H7 (cell line): ENCODE measurements at regions not wholly inside any gene's neighbourhood (a gene's known extent, or its start where the extent isn't known, plus 50 kb on each side); places are given as distances from the start of the nearest gene placed in this dataset.
A peak's percentile ranks its signal among the peaks of the same experiment; 100 is the strongest.

ENCODE experiments used
- DNase-seq: peaks from one replicate; pipeline ENCODE4 v3.0.0; 2012
- H3K27me3 ChIP-seq: 2 replicates; pipeline ENCODE4 v1.6.0; 2011; ENCODE audit warnings: mild to moderate bottlenecking, low read length; ENCODE audit not compliant: control insufficient read depth, insufficient read depth
- H3K36me3 ChIP-seq: replicated peaks from 2 replicates; pipeline ENCODE4 v1.5.1; 2011; ENCODE audit warnings: low read length; ENCODE audit not compliant: control insufficient read depth, insufficient read depth
- H3K4me3 ChIP-seq: 2 replicates; pipeline ENCODE4 v1.5.1; 2011; ENCODE audit warnings: low read depth, mild to moderate bottlenecking, control low read depth, low read length, moderate library complexity; ENCODE audit not compliant: insufficient read depth

GRCh38 chr6:40268166-40268565, 319.0 kb downstream of the LRFN2 start:
- Histone ChIP-seq H3K36me3 (no peaks in the 10 kb centered on the region), H3K4me3 (no peak overlapping the region), H3K27me3 (no peaks in the 10 kb centered on the region)
- DNase-seq = no peak

GRCh38 chr6:40265615-40266014, 321.5 kb downstream of the LRFN2 start:
- Histone ChIP-seq H3K27me3 (no peaks in the 10 kb centered on the region), H3K36me3 (no peaks in the 10 kb centered on the region), H3K4me3 (no peak overlapping the region)
- no peak for DNase-seq

GRCh38 chr6:40263970-40264369, 323.2 kb downstream of the LRFN2 start:
- no peaks in the 10 kb centered on the region for H3K36me3 ChIP-seq
- DNase-seq = no peak
- H3K4me3 ChIP-seq = no peak overlapping the region
- H3K27me3 ChIP-seq = no peaks in the 10 kb centered on the region

- H3K27me3 ChIP-seq = no peaks in the 10 kb centered on the region
- no peaks in the 10 kb centered on the region for H3K36me3 ChIP-seq
- H3K4me3 ChIP-seq = no peak overlapping the region
- DNase-seq = no peak
These were observed 324.8 kb downstream of the LRFN2 start for GRCh38 chr6:40262363-40262762.

- Histone ChIP-seq H3K4me3 (no peak overlapping the region), H3K27me3 (no peaks in the 10 kb centered on the region; the same call in 1 of the 2 replicates), H3K36me3 (no peaks in the 10 kb centered on the region)
- DNase-seq = no peak
These were observed 324.3 kb upstream of the MOCS1 start for GRCh38 chr6:40258531-40258930.

- no peak for DNase-seq
- no peaks in the 10 kb centered on the region for H3K36me3 ChIP-seq
- no peak overlapping the region for H3K4me3 ChIP-seq
- no peaks in the 10 kb centered on the region; the same call in 1 of the 2 replicates for H3K27me3 ChIP-seq
These were observed 322.6 kb upstream of the MOCS1 start for GRCh38 chr6:40256831-40257230.

GRCh38 chr6:40256224-40256623, 322.0 kb upstream of the MOCS1 start:
- no peak overlapping the region for H3K4me3 ChIP-seq
- no peaks in the 10 kb centered on the region; the same call in 1 of the 2 replicates for H3K27me3 ChIP-seq
- no peaks in the 10 kb centered on the region for H3K36me3 ChIP-seq
- DNase-seq = no peak

GRCh38 chr6:40253420-40253819, 319.2 kb upstream of the MOCS1 start:
- no peak for DNase-seq
- Histone ChIP-seq H3K36me3 (no peaks in the 10 kb centered on the region), H3K27me3 (no peaks in the 10 kb centered on the region; the same call in 1 of the 2 replicates)

GRCh38 chr6:40252531-40253258, 318.4 kb upstream of the MOCS1 start:
- Histone ChIP-seq H3K4me3 (no peak overlapping the region), H3K27me3 (no peaks in the 10 kb centered on the region; the same call in 1 of the 2 replicates), H3K36me3 (no peaks in the 10 kb centered on the region)
- DNase-seq = no peak

More at GRCh38 chr6:40253420-40253819, 319.2 kb upstream of the MOCS1 start:
- no peak overlapping the region for H3K4me3 ChIP-seq

GRCh38 chr6:40251637-40252300, 317.5 kb upstream of the MOCS1 start:
- Histone ChIP-seq H3K36me3 (no peaks in the 10 kb centered on the region), H3K4me3 (no peak overlapping the region), H3K27me3 (no peaks in the 10 kb centered on the region; the same call in 1 of the 2 replicates)
- no peak for DNase-seq

- Histone ChIP-seq H3K36me3 (no peaks in the 10 kb centered on the region), H3K4me3 (no peak overlapping the region), H3K27me3 (no peaks in the 10 kb centered on the region)
- no peak for DNase-seq
These were observed 315.7 kb upstream of the MOCS1 start for GRCh38 chr6:40249935-40250334.

GRCh38 chr6:40247516-40248115, 313.4 kb upstream of the MOCS1 start:
- no peak overlapping the region for H3K4me3 ChIP-seq
- DNase-seq = no peak
- H3K27me3 ChIP-seq = no peaks in the 10 kb centered on the region
- no peaks in the 10 kb centered on the region for H3K36me3 ChIP-seq

- DNase-seq = no peak
- Histone ChIP-seq H3K27me3 (no peaks in the 10 kb centered on the region), H3K4me3 (no peak overlapping the region), H3K36me3 (no peaks in the 10 kb centered on the region)
These were observed 310.4 kb upstream of the MOCS1 start for GRCh38 chr6:40244699-40245098.

- peak; percentile 21 for DNase-seq
- Histone ChIP-seq H3K27me3 (no peaks in the 10 kb centered on the region), H3K4me3 (no peak overlapping the region), H3K36me3 (no peaks in the 10 kb centered on the region)
These were observed 298.4 kb upstream of the MOCS1 start for GRCh38 chr6:40232698-40233097.

GRCh38 chr6:40227735-40228134, 293.5 kb upstream of the MOCS1 start:
- H3K4me3 ChIP-seq = no peak overlapping the region
- DNase-seq = no peak
- no peaks in the 10 kb centered on the region for H3K36me3 ChIP-seq
- H3K27me3 ChIP-seq = no peaks in the 10 kb centered on the region
